ENCODE measurements at regions not wholly inside any gene's neighbourhood (a gene's known extent, or its start where the extent isn't known, plus 50 kb on each side); places are given as distances from the start of the nearest gene placed in this dataset.

- DNase-seq: no peak
- H3K36me3 ChIP-seq (replicated peaks; ENCODE audit: control insufficient read depth, insufficient read depth, low read length): no peaks in the 10 kb centered on the region
- no peaks in the 10 kb centered on the region; the same call in 1 of the 2 replicates for H3K27me3 ChIP-seq (ENCODE audit: control insufficient read depth, insufficient read depth, low read length)
These were observed 197.8 kb upstream of the GALNT2 start for GRCh38 chr1:229869240-229869639.

GRCh38 chr1:229869687-229870086 lies 197.4 kb upstream of the GALNT2 start:
- no peaks in the 10 kb centered on the region; the same call in 1 of the 2 replicates for H3K27me3 ChIP-seq (ENCODE audit: control insufficient read depth, insufficient read depth, low read length)
- no peaks in the 10 kb centered on the region for H3K36me3 ChIP-seq (replicated peaks; ENCODE audit: control insufficient read depth, insufficient read depth, low read length)
- no peak for DNase-seq
- H3K4me3 ChIP-seq (ENCODE audit: insufficient read depth, low read depth, low read length): no peak overlapping the region

More at GRCh38 chr1:229869240-229869639, 197.8 kb upstream of the GALNT2 start:
- H3K4me3 ChIP-seq (ENCODE audit: insufficient read depth, low read depth, low read length): no peak overlapping the region

GRCh38 chr1:229870381-229870780 lies 196.7 kb upstream of the GALNT2 start:
- H3K4me3 ChIP-seq (ENCODE audit: insufficient read depth, low read depth, low read length): no peak overlapping the region
- H3K36me3 ChIP-seq (replicated peaks; ENCODE audit: control insufficient read depth, insufficient read depth, low read length): no peaks in the 10 kb centered on the region
- H3K27me3 ChIP-seq (ENCODE audit: control insufficient read depth, insufficient read depth, low read length): no peaks in the 10 kb centered on the region; the same call in 1 of the 2 replicates
- DNase-seq: no peak

GRCh38 chr1:229871078-229871676 lies 195.9 kb upstream of the GALNT2 start:
- Histone ChIP-seq H3K27me3 (ENCODE audit: control insufficient read depth, insufficient read depth, low read length) (no peaks in the 10 kb centered on the region; the same call in 1 of the 2 replicates), H3K4me3 (ENCODE audit: insufficient read depth, low read depth, low read length) (no peak overlapping the region), H3K36me3 (replicated peaks; ENCODE audit: control insufficient read depth, insufficient read depth, low read length) (no peaks in the 10 kb centered on the region)
- no peak for DNase-seq

- no peak for DNase-seq
- Histone ChIP-seq H3K36me3 (replicated peaks; ENCODE audit: control insufficient read depth, insufficient read depth, low read length) (no peaks in the 10 kb centered on the region), H3K27me3 (ENCODE audit: control insufficient read depth, insufficient read depth, low read length) (no peaks in the 10 kb centered on the region; the same call in 1 of the 2 replicates), H3K4me3 (ENCODE audit: insufficient read depth, low read depth, low read length) (no peak overlapping the region)
These were observed 192.9 kb upstream of the GALNT2 start for GRCh38 chr1:229874136-229874535.

GRCh38 chr1:229874609-229875008 lies 192.4 kb upstream of the GALNT2 start:
- DNase-seq: no peak
- Histone ChIP-seq H3K4me3 (ENCODE audit: insufficient read depth, low read depth, low read length) (no peak overlapping the region), H3K36me3 (replicated peaks; ENCODE audit: control insufficient read depth, insufficient read depth, low read length) (no peaks in the 10 kb centered on the region), H3K27me3 (ENCODE audit: control insufficient read depth, insufficient read depth, low read length) (no peaks in the 10 kb centered on the region; the same call in 1 of the 2 replicates)

GRCh38 chr1:229875086-229875485 lies 192.0 kb upstream of the GALNT2 start:
- Histone ChIP-seq H3K27me3 (ENCODE audit: control insufficient read depth, insufficient read depth, low read length) (no peaks in the 10 kb centered on the region; the same call in 1 of the 2 replicates), H3K4me3 (ENCODE audit: insufficient read depth, low read depth, low read length) (no peak overlapping the region), H3K36me3 (replicated peaks; ENCODE audit: control insufficient read depth, insufficient read depth, low read length) (no peaks in the 10 kb centered on the region)
- DNase-seq: no peak

GRCh38 chr1:229879746-229880145 lies 187.3 kb upstream of the GALNT2 start:
- DNase-seq: peak; percentile 3
- no peaks in the 10 kb centered on the region for H3K36me3 ChIP-seq (replicated peaks; ENCODE audit: control insufficient read depth, insufficient read depth, low read length)
- H3K27me3 ChIP-seq (ENCODE audit: control insufficient read depth, insufficient read depth, low read length): no peaks in the 10 kb centered on the region; the same call in 1 of the 2 replicates
- H3K4me3 ChIP-seq (ENCODE audit: insufficient read depth, low read depth, low read length): no peak overlapping the region

- no peaks in the 10 kb centered on the region; the same call in 1 of the 2 replicates for H3K27me3 ChIP-seq (ENCODE audit: control insufficient read depth, insufficient read depth, low read length)
- peak; percentile 7 for DNase-seq
- no peaks in the 10 kb centered on the region for H3K36me3 ChIP-seq (replicated peaks; ENCODE audit: control insufficient read depth, insufficient read depth, low read length)
- H3K4me3 ChIP-seq (ENCODE audit: insufficient read depth, low read depth, low read length): no peak overlapping the region
These were observed 186.5 kb upstream of the GALNT2 start for GRCh38 chr1:229880271-229881170.

GRCh38 chr1:229882621-229883020 lies 184.4 kb upstream of the GALNT2 start:
- H3K4me3 ChIP-seq (ENCODE audit: insufficient read depth, low read depth, low read length): no peak overlapping the region
- H3K36me3 ChIP-seq (replicated peaks; ENCODE audit: control insufficient read depth, insufficient read depth, low read length): no peaks in the 10 kb centered on the region
- H3K27me3 ChIP-seq (ENCODE audit: control insufficient read depth, insufficient read depth, low read length): no peaks in the 10 kb centered on the region
- DNase-seq: peak; percentile 16

GRCh38 chr1:229883504-229884200 lies 183.4 kb upstream of the GALNT2 start:
- no peak for DNase-seq
- H3K27me3 ChIP-seq (ENCODE audit: control insufficient read depth, insufficient read depth, low read length): no peaks in the 10 kb centered on the region
- no peak overlapping the region for H3K4me3 ChIP-seq (ENCODE audit: insufficient read depth, low read depth, low read length)
- H3K36me3 ChIP-seq (replicated peaks; ENCODE audit: control insufficient read depth, insufficient read depth, low read length): no peaks in the 10 kb centered on the region

- peak; percentile 15 for DNase-seq
These were observed 182.3 kb upstream of the GALNT2 start for GRCh38 chr1:229884765-229885164.

GRCh38 chr1:229885568-229886495 lies 181.2 kb upstream of the GALNT2 start:
- no peak overlapping the region for H3K4me3 ChIP-seq (ENCODE audit: insufficient read depth, low read depth, low read length)
- peak; percentile 2 for DNase-seq
- no peaks in the 10 kb centered on the region for H3K27me3 ChIP-seq (ENCODE audit: control insufficient read depth, insufficient read depth, low read length)
- no peaks in the 10 kb centered on the region for H3K36me3 ChIP-seq (replicated peaks; ENCODE audit: control insufficient read depth, insufficient read depth, low read length)

More at GRCh38 chr1:229884765-229885164, 182.3 kb upstream of the GALNT2 start:
- H3K4me3 ChIP-seq (ENCODE audit: insufficient read depth, low read depth, low read length): no peak overlapping the region
- H3K27me3 ChIP-seq (ENCODE audit: control insufficient read depth, insufficient read depth, low read length): no peaks in the 10 kb centered on the region
- H3K36me3 ChIP-seq (replicated peaks; ENCODE audit: control insufficient read depth, insufficient read depth, low read length): no peaks in the 10 kb centered on the region

GRCh38 chr1:229886636-229887035 lies 180.4 kb upstream of the GALNT2 start:
- Histone ChIP-seq H3K4me3 (ENCODE audit: insufficient read depth, low read depth, low read length) (no peak overlapping the region), H3K27me3 (ENCODE audit: control insufficient read depth, insufficient read depth, low read length) (no peaks in the 10 kb centered on the region), H3K36me3 (replicated peaks; ENCODE audit: control insufficient read depth, insufficient read depth, low read length) (no peaks in the 10 kb centered on the region)
- no peak for DNase-seq

Measured in H7 (cell line).